ENCODE measurements at regions not wholly inside any gene's neighbourhood (a gene's known extent, or its start where the extent isn't known, plus 50 kb on each side); places are given as distances from the start of the nearest gene placed in this dataset.

DNA sequence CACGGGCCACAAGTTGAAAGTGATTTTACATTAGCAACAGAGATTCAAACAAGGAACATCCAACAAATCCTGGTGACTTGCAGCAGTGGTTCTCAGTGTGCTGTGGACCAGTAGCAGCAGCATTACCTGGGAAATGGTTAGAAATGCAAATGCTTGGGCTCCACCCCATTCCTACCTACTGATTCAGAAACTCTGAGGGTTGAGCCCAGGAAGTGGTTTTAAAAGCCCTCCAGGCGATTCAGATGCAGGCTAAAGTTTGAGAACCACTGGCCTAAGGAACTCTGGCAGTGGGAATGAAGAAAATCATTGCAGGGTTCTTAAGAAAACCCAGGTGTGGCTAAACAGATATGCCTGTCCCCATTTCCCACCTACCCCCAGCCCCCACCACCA, 398.8 kb downstream of the ENC1 start:
- no peaks in the 10 kb centered on the region for H3K27me3 ChIP-seq (ENCODE audit: insufficient read depth, low read length, poor library complexity, severe bottlenecking)
- no peaks in the 10 kb centered on the region for H3K9me2 ChIP-seq (replicated peaks; ENCODE audit: low read depth, low read length)
- no peaks in the 10 kb centered on the region for H3K9me3 ChIP-seq (ENCODE audit: insufficient read depth, low read depth, low read length)
- H2AFZ ChIP-seq (ENCODE audit: low read length): no peak overlapping the region
- no peaks in the 10 kb centered on the region for H3K36me3 ChIP-seq (ENCODE audit: insufficient read depth, low read length)
- H3K4me2 ChIP-seq (ENCODE audit: low read depth, low read length, poor library complexity, severe bottlenecking): peak overlapping the region; percentile 14
- no peak overlapping the region for H3K9ac ChIP-seq (ENCODE audit: low read depth, low read length, poor library complexity, severe bottlenecking)
- H3K4me1 ChIP-seq (ENCODE audit: insufficient read depth, low read length, poor library complexity, severe bottlenecking): peaks cover 41% of the 10 kb centered on the region
- TF ChIP-seq EZH2phosphoT487 (IDR thresholded peaks at IDR 0.05; ENCODE audit: borderline replicate concordance): no peak
- no peaks in the 10 kb centered on the region for H4K20me1 ChIP-seq (ENCODE audit: insufficient read depth, low read length, poor library complexity, severe bottlenecking)
- no peaks in the 10 kb centered on the region for H3F3A ChIP-seq (ENCODE audit: low read depth)
- H3K79me2 ChIP-seq (ENCODE audit: insufficient read depth, low read length): no peaks in the 10 kb centered on the region
- H3K4me3 ChIP-seq (ENCODE audit: low read length, poor library complexity, severe bottlenecking): no peak overlapping the region

DNA sequence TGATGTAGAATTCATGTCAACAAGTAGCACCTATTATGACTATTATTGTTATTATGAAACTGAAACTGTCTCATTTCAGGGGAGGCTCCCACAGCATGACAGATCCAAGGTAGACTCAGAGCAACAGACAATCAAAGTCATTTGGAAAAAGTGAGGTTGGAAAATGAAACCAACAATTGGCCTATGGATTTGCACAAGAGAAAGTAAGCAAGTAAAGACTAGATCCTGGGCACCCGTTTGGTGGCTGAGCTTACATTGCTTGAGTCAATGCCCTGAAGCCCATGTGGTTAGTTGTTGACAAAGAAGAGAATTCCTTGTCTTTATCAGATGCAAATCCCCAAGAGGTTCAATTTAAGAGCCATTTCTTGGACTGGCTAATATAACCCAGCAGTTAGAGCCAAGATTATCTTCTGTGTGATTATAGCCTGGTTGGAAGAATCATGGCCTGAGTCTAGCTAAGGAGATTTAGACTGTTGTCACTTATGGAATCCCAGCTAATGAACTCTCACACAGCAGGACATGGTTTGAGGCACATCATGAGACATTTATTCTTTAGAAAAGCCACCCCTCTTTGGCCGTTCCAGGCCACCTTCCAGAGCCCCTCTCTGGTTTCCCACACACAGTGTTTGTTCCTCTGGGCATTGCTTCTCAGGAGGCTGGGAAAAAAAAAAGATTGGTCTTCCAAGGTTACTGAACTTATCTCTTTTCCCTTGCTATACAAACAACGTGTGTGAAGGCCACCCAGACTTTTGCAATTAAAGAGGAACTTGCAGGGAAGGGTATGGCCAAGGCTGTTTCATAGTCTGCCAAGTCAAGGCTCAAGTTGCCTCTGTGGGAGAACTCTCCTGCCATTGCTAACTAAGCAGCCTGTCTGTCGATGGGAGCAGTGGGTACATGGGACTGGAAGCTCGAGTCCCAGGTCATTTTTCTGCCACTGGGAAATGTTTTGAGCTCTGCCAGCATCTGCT, 399.5 kb downstream of the ENC1 start:
- TF ChIP-seq EZH2phosphoT487 (IDR thresholded peaks at IDR 0.05; ENCODE audit: borderline replicate concordance): no peak
- TF ChIP-seq, protein P1, sequence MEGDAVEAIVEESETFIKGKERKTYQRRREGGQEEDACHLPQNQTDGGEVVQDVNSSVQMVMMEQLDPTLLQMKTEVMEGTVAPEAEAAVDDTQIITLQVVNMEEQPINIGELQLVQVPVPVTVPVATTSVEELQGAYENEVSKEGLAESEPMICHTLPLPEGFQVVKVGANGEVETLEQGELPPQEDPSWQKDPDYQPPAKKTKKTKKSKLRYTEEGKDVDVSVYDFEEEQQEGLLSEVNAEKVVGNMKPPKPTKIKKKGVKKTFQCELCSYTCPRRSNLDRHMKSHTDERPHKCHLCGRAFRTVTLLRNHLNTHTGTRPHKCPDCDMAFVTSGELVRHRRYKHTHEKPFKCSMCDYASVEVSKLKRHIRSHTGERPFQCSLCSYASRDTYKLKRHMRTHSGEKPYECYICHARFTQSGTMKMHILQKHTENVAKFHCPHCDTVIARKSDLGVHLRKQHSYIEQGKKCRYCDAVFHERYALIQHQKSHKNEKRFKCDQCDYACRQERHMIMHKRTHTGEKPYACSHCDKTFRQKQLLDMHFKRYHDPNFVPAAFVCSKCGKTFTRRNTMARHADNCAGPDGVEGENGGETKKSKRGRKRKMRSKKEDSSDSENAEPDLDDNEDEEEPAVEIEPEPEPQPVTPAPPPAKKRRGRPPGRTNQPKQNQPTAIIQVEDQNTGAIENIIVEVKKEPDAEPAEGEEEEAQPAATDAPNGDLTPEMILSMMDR (conservative IDR thresholded peaks at IDR 0.05; ENCODE audit: low read length): no peak
- Histone ChIP-seq H3F3A (ENCODE audit: low read depth) (no peaks in the 10 kb centered on the region), H3K9ac (ENCODE audit: low read depth, low read length, poor library complexity, severe bottlenecking) (no peak overlapping the region), H3K4me2 (ENCODE audit: low read depth, low read length, poor library complexity, severe bottlenecking) (peak overlapping the region; percentile 14), H3K4me1 (ENCODE audit: insufficient read depth, low read length, poor library complexity, severe bottlenecking) (peaks cover 41% of the 10 kb centered on the region), H3K9me3 (ENCODE audit: insufficient read depth, low read depth, low read length) (no peaks in the 10 kb centered on the region), H3K9me2 (replicated peaks; ENCODE audit: low read depth, low read length) (no peaks in the 10 kb centered on the region), H2AFZ (ENCODE audit: low read length) (no peak overlapping the region), H3K36me3 (ENCODE audit: insufficient read depth, low read length) (no peaks in the 10 kb centered on the region), H3K4me3 (ENCODE audit: low read length, poor library complexity, severe bottlenecking) (no peak overlapping the region), H4K20me1 (ENCODE audit: insufficient read depth, low read length, poor library complexity, severe bottlenecking) (no peaks in the 10 kb centered on the region), H3K79me2 (ENCODE audit: insufficient read depth, low read length) (no peaks in the 10 kb centered on the region), H3K27me3 (ENCODE audit: insufficient read depth, low read length, poor library complexity, severe bottlenecking) (no peaks in the 10 kb centered on the region)

DNA sequence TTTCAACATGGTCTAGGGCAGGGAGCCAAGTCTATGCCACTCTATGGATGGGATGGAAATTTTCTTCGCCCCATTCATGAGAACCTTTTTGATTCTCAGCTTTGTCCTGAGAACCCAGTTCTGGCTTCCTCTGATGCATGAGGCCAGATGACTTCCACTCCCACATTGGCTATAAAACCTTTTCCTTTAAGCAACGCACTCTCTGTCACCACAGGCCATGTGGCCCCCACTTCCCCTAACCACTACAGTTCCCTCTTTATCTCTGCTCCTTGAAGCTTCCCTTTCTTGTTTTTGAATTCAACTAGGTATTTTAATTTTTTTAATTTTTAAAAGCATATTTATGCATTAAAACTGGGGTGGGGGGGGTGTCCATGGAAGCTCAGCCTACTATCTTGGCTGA, 401.3 kb downstream of the ENC1 start:
- Histone ChIP-seq H2AFZ (ENCODE audit: low read length) (peak overlapping the region; percentile 63), H3K9ac (ENCODE audit: low read depth, low read length, poor library complexity, severe bottlenecking) (peak overlapping the region; percentile 15), H3K4me3 (ENCODE audit: low read length, poor library complexity, severe bottlenecking) (peak overlapping the region; percentile 38), H3F3A (ENCODE audit: low read depth) (no peaks in the 10 kb centered on the region), H3K4me1 (ENCODE audit: insufficient read depth, low read length, poor library complexity, severe bottlenecking) (peaks cover 41% of the 10 kb centered on the region), H3K79me2 (ENCODE audit: insufficient read depth, low read length) (no peaks in the 10 kb centered on the region), H3K9me2 (replicated peaks; ENCODE audit: low read depth, low read length) (no peaks in the 10 kb centered on the region), H3K4me2 (ENCODE audit: low read depth, low read length, poor library complexity, severe bottlenecking) (peak overlapping the region; percentile 49), H4K20me1 (ENCODE audit: insufficient read depth, low read length, poor library complexity, severe bottlenecking) (no peaks in the 10 kb centered on the region), H3K36me3 (ENCODE audit: insufficient read depth, low read length) (no peaks in the 10 kb centered on the region), H3K9me3 (ENCODE audit: insufficient read depth, low read depth, low read length) (no peaks in the 10 kb centered on the region), H3K27me3 (ENCODE audit: insufficient read depth, low read length, poor library complexity, severe bottlenecking) (no peaks in the 10 kb centered on the region)
- TF ChIP-seq, protein P1 (conservative IDR thresholded peaks at IDR 0.05; ENCODE audit: low read length): no peak
- TF ChIP-seq EZH2phosphoT487 (IDR thresholded peaks at IDR 0.05; ENCODE audit: borderline replicate concordance): no peak

Measured in Loucy (cell line).